H9 (cell line): ENCODE measurements at regions not wholly inside any gene's neighbourhood (a gene's known extent, or its start where the extent isn't known, plus 50 kb on each side); places are given as distances from the start of the nearest gene placed in this dataset.

Experiments
- DNase-seq: peaks from one replicate; pipeline ENCODE4 v3.0.0-alpha.2; 2017
- H2AFZ ChIP-seq: one replicate; pipeline ENCODE4 v1.6.1; 2013; ENCODE audit warnings: mild to moderate bottlenecking, low read length, control low read depth, moderate library complexity
- H2AK5ac ChIP-seq: 2 replicates; pipeline ENCODE4 v1.6.1; 2013; ENCODE audit warnings: low read length, control low read depth, mixed read lengths; ENCODE audit not compliant: insufficient read length
- H2BK120ac ChIP-seq: one replicate; pipeline ENCODE4 v1.6.1; 2013; ENCODE audit warnings: low read depth, mild to moderate bottlenecking, low read length, control low read depth, inconsistent platforms; ENCODE audit not compliant: poor library complexity, severe bottlenecking
- H2BK12ac ChIP-seq: 2 replicates; pipeline ENCODE4 v1.6.1; 2013; ENCODE audit warnings: low read length, control low read depth, mixed read lengths, low read depth; ENCODE audit not compliant: insufficient read length
- H2BK15ac ChIP-seq: 2 replicates; pipeline ENCODE4 v1.6.1; 2013; ENCODE audit warnings: low read depth, low read length, control low read depth
- H2BK20ac ChIP-seq: one replicate; pipeline ENCODE4 v1.6.1; 2013; ENCODE audit warnings: low read depth, mild to moderate bottlenecking, low read length, control low read depth, inconsistent platforms; ENCODE audit not compliant: poor library complexity, severe bottlenecking
- H2BK5ac ChIP-seq: 2 replicates; pipeline ENCODE4 v1.6.1; 2013; ENCODE audit warnings: low read length, control low read depth, mixed read lengths; ENCODE audit not compliant: insufficient read length
- H3K14ac ChIP-seq: 2 replicates; pipeline ENCODE4 v1.6.1; 2013; ENCODE audit warnings: low read length, control low read depth; ENCODE audit not compliant: insufficient read depth
- H3K18ac ChIP-seq: 2 replicates; pipeline ENCODE4 v1.6.1; 2013; ENCODE audit warnings: low read depth, mild to moderate bottlenecking, mixed read lengths, low read length, control low read depth; ENCODE audit not compliant: insufficient read length
- H3K23ac ChIP-seq: 2 replicates; pipeline ENCODE4 v1.6.1; 2013; ENCODE audit warnings: low read length, control low read depth, mixed read lengths, low read depth; ENCODE audit not compliant: insufficient read length
- H3K23me2 ChIP-seq: 2 replicates; pipeline ENCODE4 v1.6.1; 2013; ENCODE audit warnings: low read depth, mild to moderate bottlenecking, mixed read lengths, low read length, control low read depth; ENCODE audit not compliant: insufficient read length, poor library complexity, severe bottlenecking
- H3K27ac ChIP-seq: 2 replicates; pipeline ENCODE4 v1.5.1; 2013; ENCODE audit warnings: low read length, control low read depth, mixed read lengths, low read depth; ENCODE audit not compliant: insufficient read length
- H3K27me3 ChIP-seq: 2 replicates; pipeline ENCODE4 v1.6.1; 2013; ENCODE audit warnings: low read length, control low read depth, inconsistent platforms; ENCODE audit not compliant: insufficient read depth
- H3K4ac ChIP-seq: 2 replicates; pipeline ENCODE4 v1.6.1; 2013; ENCODE audit warnings: low read depth, mild to moderate bottlenecking, control low read depth, inconsistent platforms, low read length, moderate library complexity
- H3K4me1 ChIP-seq: 2 replicates; pipeline ENCODE4 v1.6.1; 2013; ENCODE audit warnings: low read length, control low read depth, inconsistent platforms; ENCODE audit not compliant: insufficient read depth
- H3K4me2 ChIP-seq: 2 replicates; pipeline ENCODE4 v1.6.1; 2013; ENCODE audit warnings: low read length, control low read depth, mixed read lengths; ENCODE audit not compliant: insufficient read length, insufficient read depth
- H3K56ac ChIP-seq: 2 replicates; pipeline ENCODE4 v1.6.1; 2013; ENCODE audit warnings: low read depth, mild to moderate bottlenecking, mixed read lengths, low read length, control low read depth; ENCODE audit not compliant: insufficient read length
- H3K79me1 ChIP-seq: 2 replicates; pipeline ENCODE4 v1.6.1; 2013; ENCODE audit warnings: low read depth, mild to moderate bottlenecking, moderate library complexity, low read length, control low read depth, inconsistent platforms; ENCODE audit not compliant: insufficient read depth, poor library complexity, severe bottlenecking
- H3K79me2 ChIP-seq: 2 replicates; pipeline ENCODE4 v1.6.1; 2013; ENCODE audit warnings: low read length, control low read depth, inconsistent platforms; ENCODE audit not compliant: insufficient read depth
- H3K9ac ChIP-seq: 2 replicates; pipeline ENCODE4 v1.6.1; 2013; ENCODE audit warnings: low read length, control low read depth, mixed read lengths; ENCODE audit not compliant: insufficient read length; ENCODE audit errors: extremely low read depth
- H3K9me3 ChIP-seq: one replicate; pipeline ENCODE4 v1.6.1; 2013; ENCODE audit warnings: low read depth, low read length, inconsistent platforms; ENCODE audit not compliant: control insufficient read depth
- H3T11ph ChIP-seq: one replicate; pipeline ENCODE4 v1.6.1; 2013; ENCODE audit warnings: mild to moderate bottlenecking, low read length, control low read depth, inconsistent platforms
- H4K20me1 ChIP-seq: one replicate; pipeline ENCODE4 v1.6.1; 2013; ENCODE audit not compliant: control insufficient read depth, insufficient read length, insufficient read depth
- H4K5ac ChIP-seq: 2 replicates; pipeline ENCODE4 v1.6.1; 2013; ENCODE audit warnings: low read depth, mild to moderate bottlenecking, mixed read lengths, low read length, control low read depth; ENCODE audit not compliant: insufficient read length
- H4K8ac ChIP-seq: replicated peaks from 2 replicates; pipeline ENCODE4 v1.6.1; 2013; ENCODE audit warnings: low read length, control low read depth, mixed read lengths, low read depth; ENCODE audit not compliant: insufficient read length
- H4K91ac ChIP-seq: 2 replicates; pipeline ENCODE4 v1.6.1; 2013; ENCODE audit warnings: low read depth, mild to moderate bottlenecking, moderate library complexity, mixed read lengths, low read length, control low read depth; ENCODE audit not compliant: insufficient read length
- H3K27ac Mint-ChIP-seq, 3 experiments: 2 replicates in 2 of 3; 3 replicates in 1 of 3; pipeline ENCODE4 v1.8.0; 2020 to 2021; ENCODE audit warnings: mixed read lengths in 3 of 3, mild to moderate bottlenecking in 1 of 3, moderate library complexity in 1 of 3
- H3K27me3 Mint-ChIP-seq: 2 replicates; pipeline ENCODE4 v1.8.0; 2021; ENCODE audit warnings: low read depth, mild to moderate bottlenecking, moderate library complexity, mixed read lengths
- H3K36me3 Mint-ChIP-seq, 3 experiments: 2 replicates in 2 of 3; 3 replicates in 1 of 3; pipeline ENCODE4 v1.8.0; 2020 to 2021; ENCODE audit warnings: low read depth in 3 of 3, mixed read lengths in 3 of 3; ENCODE audit not compliant: insufficient read depth in 1 of 3
- H3K4me1 Mint-ChIP-seq, 2 experiments: 2 replicates each; pipeline ENCODE4 v1.8.0; 2020; ENCODE audit warnings: mixed read lengths in 2 of 2
- H3K4me3 Mint-ChIP-seq, 2 experiments: 2 replicates in 1 of 2; 3 replicates in 1 of 2; pipeline ENCODE4 v1.8.0; 2020 to 2021; ENCODE audit warnings: mild to moderate bottlenecking in 2 of 2, mixed read lengths in 2 of 2, moderate library complexity in 1 of 2
- H3K9me3 Mint-ChIP-seq, 2 experiments: 2 replicates in 1 of 2; 3 replicates in 1 of 2; pipeline ENCODE4 v1.8.0; 2020; ENCODE audit warnings: mild to moderate bottlenecking in 2 of 2, mixed read lengths in 2 of 2, moderate library complexity in 1 of 2
- WGBS: extraction: QIAGEN DNeasy Blood & Tissue Kit; methylation state at CpG from one replicate; pipeline ENCODE4 v1.1.7; 2013; ENCODE audit warnings: missing lambda C conversion rate, low lambda C conversion rate, mixed read lengths; ENCODE audit not compliant: insufficient read length; ENCODE audit errors: extremely low coverage; 5-methylcytosine and 5-hydroxymethylcytosine counted together
- TF ChIP-seq, protein P1 (sequence below): fragments of 200-600 bp; sonication (generic); conservative IDR thresholded peaks from 3 replicates; pipeline ENCODE4 v1.8.0; 2021; ENCODE audit warnings: antibody characterized with exemption, mild to moderate bottlenecking

DNA sequence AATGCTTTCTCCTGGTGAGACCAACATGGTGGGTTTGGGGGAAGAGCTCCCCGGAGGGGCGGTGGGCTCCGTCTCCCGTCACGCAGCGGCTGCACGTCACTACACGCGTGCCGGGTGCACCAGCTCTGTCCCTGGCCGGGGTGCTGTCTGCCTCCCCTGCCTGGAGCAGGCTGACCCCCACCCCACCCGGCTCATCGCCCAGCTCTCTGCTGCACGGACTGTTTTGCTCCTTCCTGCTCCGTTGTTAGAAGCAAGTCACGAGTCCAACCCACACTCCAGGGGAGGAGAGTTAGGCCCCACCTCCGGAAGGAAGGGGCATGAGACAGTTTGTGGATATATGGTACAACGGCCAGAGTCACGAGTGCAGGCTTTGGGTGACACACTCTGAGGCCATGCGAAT lies 364.9 kb downstream of the BRD1 start:
- H2BK5ac ChIP-seq: no peak overlapping the region
- no peaks in the 10 kb centered on the region for H3K23me2 ChIP-seq
- H3K9me3 ChIP-seq: no peaks in the 10 kb centered on the region
- no peaks in the 10 kb centered on the region for H4K20me1 ChIP-seq
- H2BK20ac ChIP-seq: no peak overlapping the region
- no peaks in the 10 kb centered on the region for H3K79me2 ChIP-seq
- no peak for DNase-seq
- no peak overlapping the region for H2BK120ac ChIP-seq
- H3K36me3 Mint-ChIP-seq: no peaks in the 10 kb centered on the region; a peak in 1 of 7 replicates
- no peak overlapping the region for H3K4me2 ChIP-seq
- no peak overlapping the region for H3K9ac ChIP-seq
- no peak overlapping the region for H4K91ac ChIP-seq
- H3K4ac ChIP-seq: no peak overlapping the region
- no peaks in the 10 kb centered on the region for H3K79me1 ChIP-seq
- no peak overlapping the region for H3K14ac ChIP-seq
- H3K4me1 ChIP-seq: no peaks in the 10 kb centered on the region
- no CpG with 5 or more reads among the region's 20 CpGs for WGBS
- peaks cover 34 to 36% of the 10 kb centered on the region in 2 experiments for H3K4me1 Mint-ChIP-seq
- H3K4me3 Mint-ChIP-seq: no peak overlapping the region
- H3K9me3 Mint-ChIP-seq: no peaks in the 10 kb centered on the region; a peak in 1 of 5 replicates
- no peak overlapping the region for H4K5ac ChIP-seq
- H3K27ac ChIP-seq: no peak overlapping the region
- H4K8ac ChIP-seq: no peak overlapping the region
- H3K27ac Mint-ChIP-seq: no peak overlapping the region
- no peak overlapping the region for H2BK12ac ChIP-seq
- no peak overlapping the region for H3K18ac ChIP-seq
- TF ChIP-seq, protein P1, sequence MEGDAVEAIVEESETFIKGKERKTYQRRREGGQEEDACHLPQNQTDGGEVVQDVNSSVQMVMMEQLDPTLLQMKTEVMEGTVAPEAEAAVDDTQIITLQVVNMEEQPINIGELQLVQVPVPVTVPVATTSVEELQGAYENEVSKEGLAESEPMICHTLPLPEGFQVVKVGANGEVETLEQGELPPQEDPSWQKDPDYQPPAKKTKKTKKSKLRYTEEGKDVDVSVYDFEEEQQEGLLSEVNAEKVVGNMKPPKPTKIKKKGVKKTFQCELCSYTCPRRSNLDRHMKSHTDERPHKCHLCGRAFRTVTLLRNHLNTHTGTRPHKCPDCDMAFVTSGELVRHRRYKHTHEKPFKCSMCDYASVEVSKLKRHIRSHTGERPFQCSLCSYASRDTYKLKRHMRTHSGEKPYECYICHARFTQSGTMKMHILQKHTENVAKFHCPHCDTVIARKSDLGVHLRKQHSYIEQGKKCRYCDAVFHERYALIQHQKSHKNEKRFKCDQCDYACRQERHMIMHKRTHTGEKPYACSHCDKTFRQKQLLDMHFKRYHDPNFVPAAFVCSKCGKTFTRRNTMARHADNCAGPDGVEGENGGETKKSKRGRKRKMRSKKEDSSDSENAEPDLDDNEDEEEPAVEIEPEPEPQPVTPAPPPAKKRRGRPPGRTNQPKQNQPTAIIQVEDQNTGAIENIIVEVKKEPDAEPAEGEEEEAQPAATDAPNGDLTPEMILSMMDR: no peak
- H2AK5ac ChIP-seq: no peak overlapping the region
- H3K23ac ChIP-seq: no peak overlapping the region
- H3K56ac ChIP-seq: no peak overlapping the region
- no peak overlapping the region for H2BK15ac ChIP-seq
- peaks cover 29% of the 10 kb centered on the region for H3K27me3 Mint-ChIP-seq
- no peaks in the 10 kb centered on the region for H3K27me3 ChIP-seq
- H2AFZ ChIP-seq: no peak overlapping the region
- no peak overlapping the region for H3T11ph ChIP-seq
